Nephron progenitor cell (in vitro differentiated cells): ENCODE measurements at regions not wholly inside any gene's neighbourhood (a gene's known extent, or its start where the extent isn't known, plus 50 kb on each side); places are given as distances from the start of the nearest gene placed in this dataset.

Experiments
- DNase-seq: peaks from one replicate; pipeline ENCODE4 v3.0.0; 2021
- H3K27ac Mint-ChIP-seq: 2 replicates; pipeline ENCODE4 v1.8.0; 2021; ENCODE audit warnings: mild to moderate bottlenecking, moderate library complexity, mixed read lengths
- H3K27me3 Mint-ChIP-seq: 2 replicates; pipeline ENCODE4 v1.8.0; 2021; ENCODE audit warnings: mild to moderate bottlenecking, low read depth, mixed read lengths; ENCODE audit not compliant: poor library complexity
- H3K36me3 Mint-ChIP-seq: 2 replicates; pipeline ENCODE4 v1.8.0; 2021; ENCODE audit warnings: low read depth, mixed read lengths
- H3K4me1 Mint-ChIP-seq: 2 replicates; pipeline ENCODE4 v1.8.0; 2021; ENCODE audit warnings: mixed read lengths
- H3K4me3 Mint-ChIP-seq: 2 replicates; pipeline ENCODE4 v1.8.0; 2021; ENCODE audit warnings: mild to moderate bottlenecking, moderate library complexity, mixed read lengths
- H3K9me3 Mint-ChIP-seq: 2 replicates; pipeline ENCODE4 v1.8.0; 2021; ENCODE audit warnings: mild to moderate bottlenecking, moderate library complexity, mixed read lengths
- CTCF ChIP-seq: fragments of 200-600 bp; sonication (generic); IDR thresholded peaks from 2 replicates; pipeline ENCODE4 v1.5.0; 2021; ENCODE audit warnings: antibody characterized with exemption

GRCh38 chr7:156034397-156034796, 222.1 kb upstream of the SHH start:
- no peak for TF ChIP-seq CTCF
- Mint-ChIP-seq H3K4me1 (peaks cover 11% of the 10 kb centered on the region), H3K27ac (no peak overlapping the region), H3K27me3 (peaks cover 17% of the 10 kb centered on the region), H3K9me3 (peaks cover 8% of the 10 kb centered on the region), H3K4me3 (no peak overlapping the region), H3K36me3 (no peaks in the 10 kb centered on the region)
- DNase-seq = no peak

GRCh38 chr7:156032973-156033372, 220.7 kb upstream of the SHH start:
- no peak for TF ChIP-seq CTCF
- no peak overlapping the region for H3K4me3 Mint-ChIP-seq

GRCh38 chr7:156031679-156032478, 219.6 kb upstream of the SHH start:
- no peak overlapping the region for H3K27ac Mint-ChIP-seq
- DNase-seq = no peak

More at GRCh38 chr7:156032973-156033372, 220.7 kb upstream of the SHH start:
- H3K4me1 Mint-ChIP-seq = peaks cover 18% of the 10 kb centered on the region
- DNase-seq = no peak
- no peaks in the 10 kb centered on the region for H3K36me3 Mint-ChIP-seq
- H3K9me3 Mint-ChIP-seq = peaks cover 8% of the 10 kb centered on the region
- H3K27ac Mint-ChIP-seq = no peak overlapping the region
- peaks cover 15% of the 10 kb centered on the region for H3K27me3 Mint-ChIP-seq

GRCh38 chr7:156029460-156030007, 217.3 kb upstream of the SHH start:
- H3K27me3 Mint-ChIP-seq = peaks cover 5% of the 10 kb centered on the region
- H3K27ac Mint-ChIP-seq = peak overlapping the region; percentile 37
- peaks cover 8% of the 10 kb centered on the region for H3K9me3 Mint-ChIP-seq
- peaks cover 26% of the 10 kb centered on the region for H3K4me1 Mint-ChIP-seq
- no peak for DNase-seq
- no peak for TF ChIP-seq CTCF
- no peaks in the 10 kb centered on the region for H3K36me3 Mint-ChIP-seq
- H3K4me3 Mint-ChIP-seq = no peak overlapping the region

More at GRCh38 chr7:156031679-156032478, 219.6 kb upstream of the SHH start:
- TF ChIP-seq CTCF = no peak
- no peaks in the 10 kb centered on the region for H3K36me3 Mint-ChIP-seq
- H3K4me3 Mint-ChIP-seq = no peak overlapping the region
- peaks cover 11% of the 10 kb centered on the region for H3K27me3 Mint-ChIP-seq
- H3K4me1 Mint-ChIP-seq = peaks cover 26% of the 10 kb centered on the region
- peaks cover 8% of the 10 kb centered on the region for H3K9me3 Mint-ChIP-seq

- TF ChIP-seq CTCF = no peak
- Mint-ChIP-seq H3K36me3 (no peaks in the 10 kb centered on the region), H3K9me3 (peaks cover 8% of the 10 kb centered on the region), H3K4me1 (peaks cover 26% of the 10 kb centered on the region), H3K27ac (peak overlapping the region; percentile 71), H3K4me3 (no peak overlapping the region), H3K27me3 (peaks cover 7% of the 10 kb centered on the region)
- no peak for DNase-seq
These were observed 216.3 kb upstream of the SHH start for GRCh38 chr7:156028521-156028920.
